ENCODE measurements at regions not wholly inside any gene's neighbourhood (a gene's known extent, or its start where the extent isn't known, plus 50 kb on each side); places are given as distances from the start of the nearest gene placed in this dataset.

DNA sequence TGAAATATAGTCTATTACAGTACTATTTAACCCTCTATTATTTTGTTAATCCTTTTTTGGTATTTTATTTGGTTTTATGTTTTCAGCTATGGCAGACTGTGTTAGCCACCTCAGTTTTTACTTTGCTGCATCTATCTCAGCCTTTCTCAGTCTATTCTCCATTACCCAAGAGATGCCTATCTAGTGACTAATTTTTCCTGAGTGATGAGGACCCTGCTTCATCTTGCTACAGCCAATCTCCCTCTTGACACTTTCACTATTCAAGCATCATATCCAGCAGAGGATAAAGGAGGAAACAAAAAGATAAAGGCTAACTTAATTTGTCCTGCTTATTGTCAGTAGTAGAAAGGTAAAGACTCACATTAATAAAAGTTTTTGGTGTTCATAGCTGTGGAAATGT, 141.8 kb upstream of the NECTIN3 start (continued):
- TF ChIP-seq JUND (IDR thresholded peaks at IDR 0.05): no peak

DNA sequence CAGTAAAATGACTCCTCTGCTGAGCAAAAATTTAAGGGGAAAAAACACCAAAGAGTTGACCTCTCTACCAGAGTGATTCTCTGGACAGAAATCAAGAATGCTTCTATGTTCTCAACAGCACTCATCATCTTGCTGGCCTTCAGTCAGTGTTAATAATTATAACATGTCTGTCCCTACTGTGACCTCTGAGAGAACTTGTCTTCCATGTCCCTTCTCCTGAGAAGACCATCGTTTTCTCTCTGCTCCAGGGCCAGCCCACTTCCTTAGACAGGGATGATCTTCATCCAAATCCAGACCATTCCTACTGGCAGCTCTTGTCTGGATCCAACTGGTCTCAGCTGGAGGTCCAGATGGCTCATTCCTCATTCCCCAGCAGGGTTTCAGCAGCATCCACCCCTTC, 139.0 kb upstream of the NECTIN3 start:
- H3K4me3 ChIP-seq (ENCODE audit: low read depth in 1 of 3, low read length in 3 of 3): no peak overlapping the region
- WGBS: 63% methylated on average over 1 of the region's 1 CpG
- no peaks in the 10 kb centered on the region for H3K9me3 ChIP-seq (ENCODE audit: control insufficient read depth in 4 of 4, low read length in 3 of 4)
- DNase-seq (ENCODE audit: low spot score): no peak
- TF ChIP-seq, protein P1, sequence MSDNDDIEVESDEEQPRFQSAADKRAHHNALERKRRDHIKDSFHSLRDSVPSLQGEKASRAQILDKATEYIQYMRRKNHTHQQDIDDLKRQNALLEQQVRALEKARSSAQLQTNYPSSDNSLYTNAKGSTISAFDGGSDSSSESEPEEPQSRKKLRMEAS (IDR thresholded peaks at IDR 0.05): no peak
- TF ChIP-seq, protein P2, sequence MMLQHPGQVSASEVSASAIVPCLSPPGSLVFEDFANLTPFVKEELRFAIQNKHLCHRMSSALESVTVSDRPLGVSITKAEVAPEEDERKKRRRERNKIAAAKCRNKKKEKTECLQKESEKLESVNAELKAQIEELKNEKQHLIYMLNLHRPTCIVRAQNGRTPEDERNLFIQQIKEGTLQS (IDR thresholded peaks at IDR 0.05): no peak
- TF ChIP-seq GABPA (IDR thresholded peaks at IDR 0.05 in 1 of 2, conservative IDR thresholded peaks at IDR 0.05 in 1 of 2) (no peak), RAD21 (IDR thresholded peaks at IDR 0.05) (no peak), JUND (IDR thresholded peaks at IDR 0.05) (no peak), HNF4G (IDR thresholded peaks at IDR 0.05) (no peak), YY1 (IDR thresholded peaks at IDR 0.05) (no peak), NR2F2 (IDR thresholded peaks at IDR 0.05) (no peak), TAF1 (conservative IDR thresholded peaks at IDR 0.05) (no peak), SP1 (IDR thresholded peaks at IDR 0.05) (no peak), FOXA1 (IDR thresholded peaks at IDR 0.05) (no peak)
- H3K36me3 ChIP-seq (ENCODE audit: control insufficient read depth in 4 of 4, insufficient read depth in 3 of 4, low read depth in 1 of 4, low read length in 3 of 4): no peaks in the 10 kb centered on the region
- H3K27ac ChIP-seq (ENCODE audit: low read depth in 1 of 2, low read length in 2 of 2): no peak overlapping the region
- H3K4me1 ChIP-seq (ENCODE audit: control insufficient read depth in 4 of 4, insufficient read depth in 4 of 4, low read length in 3 of 4): no peaks in the 10 kb centered on the region
- H3K9ac ChIP-seq (ENCODE audit: low read depth in 1 of 2, low read length in 2 of 2): no peak overlapping the region
- no peaks in the 10 kb centered on the region for H3K27me3 ChIP-seq (ENCODE audit: control insufficient read depth in 4 of 4, insufficient read depth in 4 of 4, low read length in 3 of 4)

DNA sequence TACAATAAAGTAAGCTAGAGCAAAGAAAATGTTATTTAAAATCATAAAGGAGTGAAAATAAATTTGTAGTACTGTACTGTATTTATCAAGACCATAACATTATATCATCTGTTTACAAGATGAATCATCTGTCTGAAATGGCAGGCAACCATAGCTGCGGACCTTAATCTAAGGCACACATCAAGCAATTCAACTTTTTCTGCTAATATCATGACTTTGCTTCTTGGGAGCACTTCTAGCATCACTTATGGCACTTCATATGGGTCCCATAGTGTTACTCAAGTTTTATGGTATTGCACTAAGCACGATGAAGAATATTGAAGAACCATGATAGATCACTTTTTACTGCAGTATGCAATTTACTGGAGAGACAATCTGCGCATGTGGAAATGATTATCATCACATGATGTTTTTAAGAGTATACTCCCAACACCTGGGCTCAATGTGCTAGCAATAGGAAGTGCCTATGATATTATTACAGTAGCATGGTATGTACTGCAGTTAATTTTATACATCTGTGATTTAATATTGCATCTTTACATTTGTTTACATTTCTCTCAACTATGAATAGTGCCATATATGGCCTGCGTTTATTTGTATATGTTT, 137.7 kb upstream of the NECTIN3 start:
- H3K36me3 ChIP-seq (ENCODE audit: control insufficient read depth in 4 of 4, insufficient read depth in 3 of 4, low read depth in 1 of 4, low read length in 3 of 4): no peaks in the 10 kb centered on the region
- no peaks in the 10 kb centered on the region for H3K4me1 ChIP-seq (ENCODE audit: control insufficient read depth in 4 of 4, insufficient read depth in 4 of 4, low read length in 3 of 4)
- no peak overlapping the region for H3K9ac ChIP-seq (ENCODE audit: low read depth in 1 of 2, low read length in 2 of 2)
- H3K9me3 ChIP-seq (ENCODE audit: control insufficient read depth in 4 of 4, low read length in 3 of 4): no peaks in the 10 kb centered on the region
- WGBS: 87% methylated on average over 4 of the region's 4 CpGs
- no peak overlapping the region for H3K27ac ChIP-seq (ENCODE audit: low read depth in 1 of 2, low read length in 2 of 2)
- TF ChIP-seq NR2F2 (IDR thresholded peaks at IDR 0.05) (no peak), FOXA2 (IDR thresholded peaks at IDR 0.05) (no peak), HNF4G (IDR thresholded peaks at IDR 0.05) (no peak), GABPA (IDR thresholded peaks at IDR 0.05 in 1 of 2, conservative IDR thresholded peaks at IDR 0.05 in 1 of 2) (no peak), JUND (IDR thresholded peaks at IDR 0.05) (no peak), EGR1 (IDR thresholded peaks at IDR 0.05; ENCODE audit: low read depth in 2 of 2) (no peak), SP1 (IDR thresholded peaks at IDR 0.05) (no peak), HNF4A (conservative IDR thresholded peaks at IDR 0.05) (no peak), TAF1 (conservative IDR thresholded peaks at IDR 0.05) (no peak)
- TF ChIP-seq, protein P3, sequence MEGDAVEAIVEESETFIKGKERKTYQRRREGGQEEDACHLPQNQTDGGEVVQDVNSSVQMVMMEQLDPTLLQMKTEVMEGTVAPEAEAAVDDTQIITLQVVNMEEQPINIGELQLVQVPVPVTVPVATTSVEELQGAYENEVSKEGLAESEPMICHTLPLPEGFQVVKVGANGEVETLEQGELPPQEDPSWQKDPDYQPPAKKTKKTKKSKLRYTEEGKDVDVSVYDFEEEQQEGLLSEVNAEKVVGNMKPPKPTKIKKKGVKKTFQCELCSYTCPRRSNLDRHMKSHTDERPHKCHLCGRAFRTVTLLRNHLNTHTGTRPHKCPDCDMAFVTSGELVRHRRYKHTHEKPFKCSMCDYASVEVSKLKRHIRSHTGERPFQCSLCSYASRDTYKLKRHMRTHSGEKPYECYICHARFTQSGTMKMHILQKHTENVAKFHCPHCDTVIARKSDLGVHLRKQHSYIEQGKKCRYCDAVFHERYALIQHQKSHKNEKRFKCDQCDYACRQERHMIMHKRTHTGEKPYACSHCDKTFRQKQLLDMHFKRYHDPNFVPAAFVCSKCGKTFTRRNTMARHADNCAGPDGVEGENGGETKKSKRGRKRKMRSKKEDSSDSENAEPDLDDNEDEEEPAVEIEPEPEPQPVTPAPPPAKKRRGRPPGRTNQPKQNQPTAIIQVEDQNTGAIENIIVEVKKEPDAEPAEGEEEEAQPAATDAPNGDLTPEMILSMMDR (IDR thresholded peaks at IDR 0.05; ENCODE audit: low read depth, low read length, missing input control): no peak
- TF ChIP-seq, protein P4, sequence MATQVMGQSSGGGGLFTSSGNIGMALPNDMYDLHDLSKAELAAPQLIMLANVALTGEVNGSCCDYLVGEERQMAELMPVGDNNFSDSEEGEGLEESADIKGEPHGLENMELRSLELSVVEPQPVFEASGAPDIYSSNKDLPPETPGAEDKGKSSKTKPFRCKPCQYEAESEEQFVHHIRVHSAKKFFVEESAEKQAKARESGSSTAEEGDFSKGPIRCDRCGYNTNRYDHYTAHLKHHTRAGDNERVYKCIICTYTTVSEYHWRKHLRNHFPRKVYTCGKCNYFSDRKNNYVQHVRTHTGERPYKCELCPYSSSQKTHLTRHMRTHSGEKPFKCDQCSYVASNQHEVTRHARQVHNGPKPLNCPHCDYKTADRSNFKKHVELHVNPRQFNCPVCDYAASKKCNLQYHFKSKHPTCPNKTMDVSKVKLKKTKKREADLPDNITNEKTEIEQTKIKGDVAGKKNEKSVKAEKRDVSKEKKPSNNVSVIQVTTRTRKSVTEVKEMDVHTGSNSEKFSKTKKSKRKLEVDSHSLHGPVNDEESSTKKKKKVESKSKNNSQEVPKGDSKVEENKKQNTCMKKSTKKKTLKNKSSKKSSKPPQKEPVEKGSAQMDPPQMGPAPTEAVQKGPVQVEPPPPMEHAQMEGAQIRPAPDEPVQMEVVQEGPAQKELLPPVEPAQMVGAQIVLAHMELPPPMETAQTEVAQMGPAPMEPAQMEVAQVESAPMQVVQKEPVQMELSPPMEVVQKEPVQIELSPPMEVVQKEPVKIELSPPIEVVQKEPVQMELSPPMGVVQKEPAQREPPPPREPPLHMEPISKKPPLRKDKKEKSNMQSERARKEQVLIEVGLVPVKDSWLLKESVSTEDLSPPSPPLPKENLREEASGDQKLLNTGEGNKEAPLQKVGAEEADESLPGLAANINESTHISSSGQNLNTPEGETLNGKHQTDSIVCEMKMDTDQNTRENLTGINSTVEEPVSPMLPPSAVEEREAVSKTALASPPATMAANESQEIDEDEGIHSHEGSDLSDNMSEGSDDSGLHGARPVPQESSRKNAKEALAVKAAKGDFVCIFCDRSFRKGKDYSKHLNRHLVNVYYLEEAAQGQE (IDR thresholded peaks at IDR 0.05): no peak
- TF ChIP-seq, protein P5, sequence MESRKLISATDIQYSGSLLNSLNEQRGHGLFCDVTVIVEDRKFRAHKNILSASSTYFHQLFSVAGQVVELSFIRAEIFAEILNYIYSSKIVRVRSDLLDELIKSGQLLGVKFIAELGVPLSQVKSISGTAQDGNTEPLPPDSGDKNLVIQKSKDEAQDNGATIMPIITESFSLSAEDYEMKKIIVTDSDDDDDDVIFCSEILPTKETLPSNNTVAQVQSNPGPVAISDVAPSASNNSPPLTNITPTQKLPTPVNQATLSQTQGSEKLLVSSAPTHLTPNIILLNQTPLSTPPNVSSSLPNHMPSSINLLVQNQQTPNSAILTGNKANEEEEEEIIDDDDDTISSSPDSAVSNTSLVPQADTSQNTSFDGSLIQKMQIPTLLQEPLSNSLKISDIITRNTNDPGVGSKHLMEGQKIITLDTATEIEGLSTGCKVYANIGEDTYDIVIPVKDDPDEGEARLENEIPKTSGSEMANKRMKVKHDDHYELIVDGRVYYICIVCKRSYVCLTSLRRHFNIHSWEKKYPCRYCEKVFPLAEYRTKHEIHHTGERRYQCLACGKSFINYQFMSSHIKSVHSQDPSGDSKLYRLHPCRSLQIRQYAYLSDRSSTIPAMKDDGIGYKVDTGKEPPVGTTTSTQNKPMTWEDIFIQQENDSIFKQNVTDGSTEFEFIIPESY (IDR thresholded peaks at IDR 0.05): no peak
- H3K27me3 ChIP-seq (ENCODE audit: control insufficient read depth in 4 of 4, insufficient read depth in 4 of 4, low read length in 3 of 4): no peaks in the 10 kb centered on the region
- DNase-seq (ENCODE audit: low spot score): no peak
- H3K4me3 ChIP-seq (ENCODE audit: low read depth in 1 of 3, low read length in 3 of 3): no peak overlapping the region
